Mesendoderm (in vitro differentiated cells): ENCODE measurements at regions not wholly inside any gene's neighbourhood (a gene's known extent, or its start where the extent isn't known, plus 50 kb on each side); places are given as distances from the start of the nearest gene placed in this dataset.
"Not testable (repeated sequence)": the region's sequence is repeated elsewhere in the genome, so short reads cannot be mapped to it uniquely, and the experiment has no call there.

ENCODE experiments used
- DNase-seq: peaks from one replicate; pipeline ENCODE4 v3.0.0; 2013
- H2AK5ac ChIP-seq: 2 replicates; pipeline ENCODE4 v1.6.1; 2013; ENCODE audit warnings: low read length, inconsistent platforms
- H2BK120ac ChIP-seq: 2 replicates; pipeline ENCODE4 v1.6.1; 2013; ENCODE audit warnings: low read depth, mild to moderate bottlenecking, low read length, moderate library complexity, mixed read lengths
- H2BK15ac ChIP-seq: replicated peaks from 2 replicates; pipeline ENCODE4 v1.6.1; 2013; ENCODE audit warnings: low read depth, mild to moderate bottlenecking, moderate library complexity
- H2BK5ac ChIP-seq: 2 replicates; pipeline ENCODE4 v1.6.1; 2013; ENCODE audit warnings: low read length, inconsistent platforms
- H3K18ac ChIP-seq: 2 replicates; pipeline ENCODE4 v1.6.1; 2013; ENCODE audit warnings: mild to moderate bottlenecking, low read length, mixed read lengths
- H3K23ac ChIP-seq: one replicate; pipeline ENCODE4 v1.6.1; 2013; ENCODE audit warnings: low read length
- H3K27ac ChIP-seq: 2 replicates; pipeline ENCODE4 v1.5.1; 2013; ENCODE audit warnings: low read depth, mild to moderate bottlenecking, inconsistent platforms, low read length, moderate library complexity
- H3K27me3 ChIP-seq: 2 replicates; pipeline ENCODE4 v1.6.1; 2013; ENCODE audit warnings: low read length, control low read depth, mild to moderate bottlenecking, inconsistent platforms; ENCODE audit not compliant: insufficient read depth, poor library complexity
- H3K36me3 ChIP-seq: 2 replicates; pipeline ENCODE4 v1.6.1; 2013; ENCODE audit warnings: low read length, inconsistent platforms; ENCODE audit not compliant: control insufficient read depth, insufficient read depth
- H3K4ac ChIP-seq: one replicate; pipeline ENCODE4 v1.6.1; 2013; ENCODE audit warnings: low read depth, mild to moderate bottlenecking, low read length, moderate library complexity
- H3K4me1 ChIP-seq: 2 replicates; pipeline ENCODE4 v1.6.1; 2013; ENCODE audit warnings: low read depth, low read length, inconsistent platforms; ENCODE audit not compliant: control insufficient read depth
- H3K4me2 ChIP-seq: 2 replicates; pipeline ENCODE4 v1.6.1; 2013; ENCODE audit warnings: low read length
- H3K4me3 ChIP-seq: 2 replicates; pipeline ENCODE4 v1.5.1; 2013; ENCODE audit warnings: mild to moderate bottlenecking, low read length
- H3K56ac ChIP-seq: one replicate; pipeline ENCODE4 v1.6.1; 2013; ENCODE audit warnings: low read length
- H3K79me1 ChIP-seq: 2 replicates; pipeline ENCODE4 v1.6.1; 2013; ENCODE audit warnings: low read length, inconsistent platforms
- H3K79me2 ChIP-seq: 2 replicates; pipeline ENCODE4 v1.6.1; 2013; ENCODE audit warnings: mild to moderate bottlenecking, low read length; ENCODE audit not compliant: control insufficient read depth, insufficient read depth
- H3K9ac ChIP-seq: 2 replicates; pipeline ENCODE4 v1.6.1; 2013; ENCODE audit warnings: low read length, inconsistent platforms
- H4K5ac ChIP-seq: one replicate; pipeline ENCODE4 v1.6.1; 2013; ENCODE audit warnings: low read length
- H4K8ac ChIP-seq: one replicate; pipeline ENCODE4 v1.6.1; 2013; ENCODE audit warnings: low read depth, mild to moderate bottlenecking, control low read depth, low read length, moderate library complexity
- WGBS: extraction: QIAGEN DNeasy Blood & Tissue Kit; methylation state at CpG from one replicate; pipeline ENCODE4 v1.1.7; 2013; ENCODE audit warnings: low lambda C conversion rate, missing lambda C conversion rate; ENCODE audit not compliant: insufficient coverage; ENCODE audit errors: extremely low coverage; 5-methylcytosine and 5-hydroxymethylcytosine counted together

DNA sequence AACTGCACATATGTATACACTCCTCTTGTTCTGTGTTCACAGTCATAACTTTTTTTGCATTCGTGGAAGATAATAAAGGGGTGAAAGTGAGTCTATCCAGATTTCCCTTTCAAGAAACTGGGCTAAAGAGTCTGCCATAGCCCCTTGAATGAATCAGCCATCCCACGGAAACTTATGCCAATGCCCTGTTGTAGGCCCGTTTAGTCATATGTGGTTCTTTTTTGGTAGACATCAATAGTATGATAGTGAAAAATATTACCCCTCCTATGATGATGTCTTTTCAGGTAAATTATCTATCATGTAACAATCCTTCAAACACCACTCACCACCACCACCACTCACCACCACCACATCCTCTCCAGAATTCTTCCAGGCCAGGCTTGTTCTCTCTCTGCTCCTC, 99.9 kb upstream of the MYLIP start:
- no peak overlapping the region for H3K18ac ChIP-seq
- no peak overlapping the region for H3K9ac ChIP-seq
- H3K27me3 ChIP-seq, result no peaks in the 10 kb centered on the region
- no peak overlapping the region for H2BK5ac ChIP-seq
- H3K23ac ChIP-seq, result no peak overlapping the region
- H3K79me1 ChIP-seq, result no peaks in the 10 kb centered on the region
- H3K4ac ChIP-seq, result no peak overlapping the region
- H2AK5ac ChIP-seq, result no peak overlapping the region
- no peak overlapping the region for H3K27ac ChIP-seq
- no peak overlapping the region for H2BK120ac ChIP-seq
- H3K4me1 ChIP-seq, result no peaks in the 10 kb centered on the region
- no peak overlapping the region for H3K56ac ChIP-seq
- no peak overlapping the region for H3K4me3 ChIP-seq
- no peak overlapping the region for H4K8ac ChIP-seq
- no peak overlapping the region for H2BK15ac ChIP-seq
- DNase-seq, result no peak
- H3K36me3 ChIP-seq, result no peaks in the 10 kb centered on the region
- no peaks in the 10 kb centered on the region for H3K79me2 ChIP-seq
- WGBS, result no CpG with 5 or more reads among the region's 3 CpGs
- H3K4me2 ChIP-seq, result no peak overlapping the region
- no peak overlapping the region for H4K5ac ChIP-seq

DNA sequence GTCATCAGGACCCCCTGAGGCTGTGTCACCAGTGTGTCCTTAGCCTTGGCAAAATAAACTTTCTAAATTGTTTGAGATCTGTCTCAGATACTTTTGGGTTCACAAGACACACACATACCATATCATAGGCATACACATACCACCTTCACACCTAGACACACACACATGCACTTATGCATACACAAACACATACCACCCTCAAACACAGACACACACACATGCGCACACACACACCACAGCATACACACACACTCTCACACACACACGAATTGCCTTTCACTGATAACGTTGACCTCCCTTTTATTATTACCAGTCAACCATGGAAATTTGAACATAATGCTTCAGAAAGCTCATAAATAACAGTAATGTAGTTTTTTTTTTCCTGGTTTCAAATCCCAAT, 108.6 kb upstream of the MYLIP start:
- no peak overlapping the region for H4K5ac ChIP-seq
- no peaks in the 10 kb centered on the region for H3K4me1 ChIP-seq
- H3K18ac ChIP-seq, result no peak overlapping the region
- H3K4me2 ChIP-seq, result no peak overlapping the region
- no peak overlapping the region for H4K8ac ChIP-seq
- H2BK5ac ChIP-seq, result no peak overlapping the region
- no peak overlapping the region for H3K27ac ChIP-seq
- no peaks in the 10 kb centered on the region for H3K79me2 ChIP-seq
- no peak for DNase-seq
- WGBS, result 100% methylated on average over 2 of the region's 3 CpGs
- H3K36me3 ChIP-seq, result no peaks in the 10 kb centered on the region
- no peak overlapping the region for H3K4me3 ChIP-seq
- no peak overlapping the region for H2AK5ac ChIP-seq
- H3K4ac ChIP-seq, result no peak overlapping the region
- H3K27me3 ChIP-seq, result no peaks in the 10 kb centered on the region
- no peak overlapping the region for H2BK15ac ChIP-seq
- no peak overlapping the region for H3K23ac ChIP-seq
- no peak overlapping the region for H2BK120ac ChIP-seq
- H3K56ac ChIP-seq, result no peak overlapping the region
- no peaks in the 10 kb centered on the region for H3K79me1 ChIP-seq
- no peak overlapping the region for H3K9ac ChIP-seq

DNA sequence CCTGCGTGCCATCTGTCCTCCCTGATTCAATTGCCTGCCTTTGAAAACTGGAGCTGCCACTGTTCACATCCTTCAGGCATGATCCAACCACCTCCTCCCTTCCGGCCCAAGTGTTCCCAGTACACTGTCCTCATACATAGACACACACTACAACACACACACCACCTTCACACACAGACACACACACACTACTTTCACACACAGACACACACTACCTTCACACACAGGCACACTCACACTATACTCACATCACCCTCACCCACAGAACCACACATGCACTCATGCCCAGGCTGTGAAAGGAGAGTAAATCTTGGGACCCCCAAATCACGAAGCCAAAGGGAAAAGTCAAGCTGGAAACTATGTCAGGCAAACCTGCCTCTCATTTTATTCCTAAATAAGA, 109.4 kb upstream of the MYLIP start:
- WGBS, result no CpG with 5 or more reads among the region's 3 CpGs
- Histone ChIP-seq H3K27ac (no peak overlapping the region), H3K4me3 (no peak overlapping the region)

DNA sequence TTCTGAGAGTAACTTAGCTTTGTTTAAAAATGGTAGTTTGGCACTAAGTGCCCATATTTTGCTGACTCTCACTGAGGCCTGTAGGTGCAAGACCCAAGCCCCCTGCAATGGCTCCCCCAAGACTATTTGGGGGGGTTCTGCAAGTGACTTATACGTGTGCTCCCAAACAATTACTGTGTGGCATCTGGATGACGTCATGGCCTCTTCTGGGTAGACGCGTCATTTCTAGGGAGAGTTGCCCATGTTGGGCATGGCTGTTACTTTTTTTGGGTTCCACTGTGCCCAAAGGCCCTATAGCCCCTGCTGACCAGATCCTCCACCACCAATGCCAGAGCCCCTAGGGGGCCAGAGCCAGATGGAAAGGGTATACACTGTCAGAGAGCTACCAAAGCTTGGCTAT, 110.3 kb upstream of the MYLIP start:
- H3K4me3 ChIP-seq, result no peak overlapping the region
- H3K4me1 ChIP-seq, result no peaks in the 10 kb centered on the region
- H2BK120ac ChIP-seq, result no peak overlapping the region
- H3K27ac ChIP-seq, result no peak overlapping the region
- no peak overlapping the region for H4K8ac ChIP-seq
- WGBS, result no CpG with 5 or more reads among the region's 4 CpGs
- H2AK5ac ChIP-seq, result no peak overlapping the region
- no peak overlapping the region for H3K18ac ChIP-seq
- no peak overlapping the region for H2BK5ac ChIP-seq
- H3K79me2 ChIP-seq, result no peaks in the 10 kb centered on the region
- no peaks in the 10 kb centered on the region for H3K79me1 ChIP-seq
- H3K9ac ChIP-seq, result no peak overlapping the region
- no peak overlapping the region for H3K4ac ChIP-seq
- no peaks in the 10 kb centered on the region for H3K36me3 ChIP-seq
- H3K56ac ChIP-seq, result no peak overlapping the region
- no peak overlapping the region for H3K23ac ChIP-seq
- no peak overlapping the region for H2BK15ac ChIP-seq
- H4K5ac ChIP-seq, result no peak overlapping the region
- H3K4me2 ChIP-seq, result no peak overlapping the region
- H3K27me3 ChIP-seq, result no peaks in the 10 kb centered on the region
- DNase-seq, result no peak

More for the DNA sequence above, 109.4 kb upstream of the MYLIP start:
- H3K79me1 ChIP-seq, result no peaks in the 10 kb centered on the region
- H2AK5ac ChIP-seq, result no peak overlapping the region
- no peak overlapping the region for H2BK5ac ChIP-seq
- no peak overlapping the region for H3K9ac ChIP-seq
- no peak overlapping the region for H3K18ac ChIP-seq
- no peak overlapping the region for H3K4me2 ChIP-seq
- H3K27me3 ChIP-seq, result no peaks in the 10 kb centered on the region
- no peak overlapping the region for H3K4ac ChIP-seq
- no peak overlapping the region for H4K8ac ChIP-seq
- H4K5ac ChIP-seq, result no peak overlapping the region
- H2BK15ac ChIP-seq, result no peak overlapping the region
- H3K23ac ChIP-seq, result no peak overlapping the region
- no peaks in the 10 kb centered on the region for H3K4me1 ChIP-seq
- no peak overlapping the region for H3K56ac ChIP-seq
- no peak for DNase-seq
- no peaks in the 10 kb centered on the region for H3K36me3 ChIP-seq
- no peak overlapping the region for H2BK120ac ChIP-seq
- H3K79me2 ChIP-seq, result no peaks in the 10 kb centered on the region

DNA sequence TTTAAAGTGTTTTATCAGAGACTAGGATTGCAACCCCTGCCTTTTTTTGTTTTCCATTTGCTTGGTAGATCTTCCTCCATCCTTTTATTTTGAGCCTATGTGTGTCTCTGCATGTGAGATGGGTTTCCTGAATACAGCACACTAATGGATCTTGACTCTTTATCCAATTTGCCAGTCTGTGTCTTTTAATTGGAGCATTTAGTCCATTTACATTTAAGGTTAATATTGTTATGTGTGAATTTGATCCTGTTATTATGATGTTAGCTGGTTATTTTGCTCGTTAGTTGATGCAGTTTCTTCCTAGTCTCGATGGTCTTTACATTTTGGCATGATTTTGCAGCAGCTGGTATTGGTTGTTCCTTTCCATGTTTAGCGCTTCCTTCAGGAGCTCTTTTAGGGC, 114.6 kb upstream of the MYLIP start:
- not testable (repeated sequence) for H2AK5ac ChIP-seq, H3K79me2 ChIP-seq, H3K36me3 ChIP-seq, H3K79me1 ChIP-seq, H2BK15ac ChIP-seq, H2BK5ac ChIP-seq, DNase-seq, H3K9ac ChIP-seq, H4K8ac ChIP-seq, H3K4me3 ChIP-seq, H3K4me1 ChIP-seq, H3K4ac ChIP-seq, H3K18ac ChIP-seq, H3K23ac ChIP-seq, H3K27me3 ChIP-seq, H3K4me2 ChIP-seq, H3K56ac ChIP-seq, H2BK120ac ChIP-seq, H3K27ac ChIP-seq, H4K5ac ChIP-seq
- no CpG with 5 or more reads among the region's 3 CpGs for whole genome bisulfite sequencing

DNA sequence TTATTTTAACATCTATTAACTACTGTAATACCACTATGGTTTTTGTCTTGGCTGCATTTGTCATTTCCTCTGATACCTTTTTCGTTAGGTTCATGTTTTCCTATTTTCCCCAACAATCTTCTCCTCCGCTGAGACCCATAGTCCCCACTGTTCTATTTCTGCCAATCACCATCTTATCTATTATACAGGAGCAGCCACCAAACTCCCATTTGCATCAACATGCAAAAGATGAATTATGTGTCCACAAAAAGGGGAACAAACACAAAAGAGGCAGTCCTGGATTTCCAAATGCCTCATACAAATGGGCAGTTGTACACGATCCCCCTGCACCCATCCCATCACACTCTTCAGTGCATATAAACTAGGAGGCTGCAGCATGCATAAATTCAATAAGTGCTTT, 121.7 kb upstream of the MYLIP start:
- Histone ChIP-seq H3K4me1 (no peaks in the 10 kb centered on the region), H4K5ac (no peak overlapping the region), H3K18ac (no peak overlapping the region), H2BK120ac (no peak overlapping the region), H3K79me2 (no peaks in the 10 kb centered on the region), H3K4me2 (no peak overlapping the region), H3K27me3 (no peaks in the 10 kb centered on the region), H3K23ac (no peak overlapping the region), H2AK5ac (no peak overlapping the region), H3K79me1 (no peaks in the 10 kb centered on the region), H3K27ac (no peak overlapping the region), H3K4me3 (no peak overlapping the region), H2BK5ac (no peak overlapping the region), H4K8ac (no peak overlapping the region), H3K36me3 (no peaks in the 10 kb centered on the region), H3K9ac (no peak overlapping the region), H2BK15ac (no peak overlapping the region), H3K56ac (no peak overlapping the region), H3K4ac (no peak overlapping the region)
- DNase-seq, result no peak
- WGBS, result no CpG with 5 or more reads among the region's 3 CpGs
